ENCODE measurements at regions not wholly inside any gene's neighbourhood (a gene's known extent, or its start where the extent isn't known, plus 50 kb on each side); places are given as distances from the start of the nearest gene placed in this dataset.

GRCh38 chr6:44662461-44663121 is 275.1 kb downstream of the CDC5L start:
- no peak for DNase-seq (ENCODE audit: low spot score)

GRCh38 chr6:44663860-44664634 is 276.5 kb downstream of the CDC5L start:
- no peak for DNase-seq (ENCODE audit: low spot score)

- DNase-seq (ENCODE audit: low spot score): no peak
Observed at GRCh38 chr6:44664716-44665115, 277.2 kb downstream of the CDC5L start.

GRCh38 chr6:44665143-44665542 is 277.6 kb downstream of the CDC5L start:
- DNase-seq (ENCODE audit: low spot score): no peak

GRCh38 chr6:44665683-44666082 is 278.2 kb downstream of the CDC5L start:
- no peak for DNase-seq (ENCODE audit: low spot score)

- no peak for DNase-seq (ENCODE audit: low spot score)
Observed at GRCh38 chr6:44666324-44666723, 278.8 kb downstream of the CDC5L start.

GRCh38 chr6:44667226-44667625 is 279.7 kb downstream of the CDC5L start:
- no peak for DNase-seq (ENCODE audit: low spot score)

GRCh38 chr6:44667668-44668390 is 280.3 kb downstream of the CDC5L start:
- DNase-seq (ENCODE audit: low spot score): peak; percentile 15

GRCh38 chr6:44668391-44668930 is 281.0 kb downstream of the CDC5L start:
- DNase-seq (ENCODE audit: low spot score): no peak

- no peak for DNase-seq (ENCODE audit: low spot score)
Observed at GRCh38 chr6:44668976-44669934, 281.7 kb downstream of the CDC5L start.

GRCh38 chr6:44670146-44670545 is 282.6 kb downstream of the CDC5L start:
- DNase-seq (ENCODE audit: low spot score): no peak

GRCh38 chr6:44671333-44671732 is 283.8 kb downstream of the CDC5L start:
- no peak for DNase-seq (ENCODE audit: low spot score)

GRCh38 chr6:44672086-44672485 is 284.6 kb downstream of the CDC5L start:
- DNase-seq (ENCODE audit: low spot score): no peak

- no peak for DNase-seq (ENCODE audit: low spot score)
Observed at GRCh38 chr6:44672841-44673240, 285.3 kb downstream of the CDC5L start.

- DNase-seq (ENCODE audit: low spot score): no peak
Observed at GRCh38 chr6:44674226-44675155, 287.0 kb downstream of the CDC5L start.

- DNase-seq (ENCODE audit: low spot score): no peak
Observed at GRCh38 chr6:44675449-44675848, 287.9 kb downstream of the CDC5L start.

GRCh38 chr6:44676246-44676790 is 288.8 kb downstream of the CDC5L start:
- no peak for DNase-seq (ENCODE audit: low spot score)

GRCh38 chr6:44676826-44677433 is 289.4 kb downstream of the CDC5L start:
- DNase-seq (ENCODE audit: low spot score): no peak

GRCh38 chr6:44678252-44678935 is 290.9 kb downstream of the CDC5L start:
- no peak for DNase-seq (ENCODE audit: low spot score)

All from CD4-positive, alpha-beta T cell treated with Interleukin-6 at 100 ng/mL for 8 hours (primary cell).